Occipital lobe (tissue), 1 donor: ENCODE measurements at regions not wholly inside any gene's neighbourhood (a gene's known extent, or its start where the extent isn't known, plus 50 kb on each side); places are given as distances from the start of the nearest gene placed in this dataset.
"Not testable (repeated sequence)": the region's sequence is repeated elsewhere in the genome, so short reads cannot be mapped to it uniquely, and the experiment has no call there.

Source experiments
- DNase-seq: peaks from one replicate; lab custom pipeline; 2025; lab: John Stamatoyannopoulos, UW

GRCh38 chr6:167689751-167690150 lies 137.0 kb upstream of the AFDN start:
- no peak for DNase-seq

GRCh38 chr6:167690167-167690922 lies 136.4 kb upstream of the AFDN start:
- DNase-seq: not testable (repeated sequence)

GRCh38 chr6:167690931-167691330 lies 135.8 kb upstream of the AFDN start:
- no peak for DNase-seq

DNA sequence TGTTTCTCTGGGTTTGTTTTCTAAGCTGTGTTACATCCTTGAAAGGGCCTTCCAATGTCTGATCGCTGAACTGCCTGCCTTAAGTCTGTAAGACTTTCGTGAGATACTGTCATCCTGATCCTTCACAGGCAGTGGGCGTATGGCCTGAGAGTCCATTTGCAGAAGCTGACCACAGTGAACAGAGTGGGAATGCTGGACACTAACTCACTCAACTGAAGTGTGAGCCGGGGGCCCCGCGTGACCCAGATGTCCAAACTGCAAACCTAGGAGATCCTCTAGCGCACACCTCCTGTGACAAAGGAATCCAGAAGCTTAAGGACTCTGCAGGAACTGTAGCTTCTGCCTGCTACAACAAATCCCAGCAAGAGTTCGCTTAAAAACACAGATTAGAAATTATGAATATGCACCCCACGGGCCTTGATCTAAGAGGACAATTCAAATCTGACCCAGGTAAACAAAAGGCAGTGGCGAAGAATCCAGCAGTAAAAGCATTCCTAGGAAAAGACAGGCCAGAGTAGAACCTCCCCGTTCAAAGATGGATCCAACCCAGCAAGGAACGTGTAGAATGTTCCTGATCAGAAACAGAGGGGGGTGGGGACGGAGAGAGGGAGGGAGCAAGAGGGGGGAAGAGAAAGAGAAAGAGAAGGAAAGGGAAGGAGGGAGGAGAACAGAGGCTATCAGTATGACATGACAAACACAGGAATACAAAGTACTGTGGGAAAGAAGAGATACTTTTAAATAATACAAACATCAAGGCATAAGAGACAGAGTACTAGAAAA lies 135.0 kb upstream of the AFDN start:
- no peak for DNase-seq

DNA sequence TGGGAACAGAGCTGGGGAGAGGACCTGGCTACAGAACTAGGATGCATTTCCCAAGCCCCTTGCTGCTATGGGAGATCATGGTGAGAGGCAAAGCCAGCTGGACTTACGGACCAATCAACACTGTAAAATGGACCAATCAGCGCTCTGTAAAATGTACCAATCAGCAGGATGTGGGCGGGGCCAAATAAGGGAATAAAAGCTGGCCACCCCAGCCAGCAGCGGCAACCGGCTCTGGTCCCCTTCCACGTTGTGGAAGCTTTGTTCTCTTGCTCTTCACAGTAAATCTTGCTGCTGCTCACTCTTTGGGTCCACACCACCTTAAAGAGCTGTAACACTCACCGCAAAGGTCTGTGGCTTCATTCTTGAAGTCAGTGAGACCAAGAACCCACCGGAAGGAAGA lies 133.2 kb upstream of the AFDN start:
- DNase-seq: not testable (repeated sequence)

DNA sequence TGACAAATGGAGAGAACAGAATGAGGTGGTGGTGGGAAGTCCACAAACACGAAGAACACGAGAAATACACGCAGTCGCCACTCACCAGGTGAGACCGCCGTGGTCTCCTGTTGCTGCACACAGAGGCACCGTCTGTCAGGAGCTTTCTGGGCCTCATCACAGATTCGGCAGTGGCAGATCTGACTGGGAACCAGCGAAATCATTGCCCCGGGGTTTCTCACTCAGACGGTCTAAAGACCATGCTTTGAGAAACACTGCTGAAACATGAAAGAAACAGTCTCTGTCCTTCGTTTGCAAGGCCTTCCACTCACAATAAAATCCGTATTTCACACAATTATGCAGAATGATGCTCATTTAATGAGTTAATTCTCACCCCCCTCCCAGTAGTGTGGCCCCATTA lies 130.9 kb upstream of the AFDN start:
- DNase-seq: no peak

DNA sequence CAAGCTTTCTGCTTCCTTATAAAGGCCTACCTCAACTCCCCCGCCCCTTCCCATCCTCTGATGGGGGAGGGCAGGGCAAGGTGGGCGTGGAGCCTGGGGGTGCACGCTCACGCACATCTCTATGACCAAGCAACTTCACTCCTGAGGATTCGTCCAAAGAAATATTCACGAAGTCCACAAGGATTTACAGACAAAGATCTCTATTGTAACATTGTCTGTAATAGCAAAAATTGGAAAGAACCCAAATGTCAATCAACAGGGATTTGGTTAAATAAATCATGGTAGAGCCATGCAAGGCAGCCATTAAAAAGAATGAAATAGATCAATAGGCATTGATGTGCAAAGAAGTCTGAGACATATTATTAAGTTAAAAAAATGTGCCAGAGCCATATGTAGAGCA lies 130.4 kb upstream of the AFDN start:
- no peak for DNase-seq

GRCh38 chr6:167697316-167697715 lies 129.4 kb upstream of the AFDN start:
- no peak for DNase-seq

GRCh38 chr6:167698540-167698939 lies 128.2 kb upstream of the AFDN start:
- DNase-seq: no peak

DNA sequence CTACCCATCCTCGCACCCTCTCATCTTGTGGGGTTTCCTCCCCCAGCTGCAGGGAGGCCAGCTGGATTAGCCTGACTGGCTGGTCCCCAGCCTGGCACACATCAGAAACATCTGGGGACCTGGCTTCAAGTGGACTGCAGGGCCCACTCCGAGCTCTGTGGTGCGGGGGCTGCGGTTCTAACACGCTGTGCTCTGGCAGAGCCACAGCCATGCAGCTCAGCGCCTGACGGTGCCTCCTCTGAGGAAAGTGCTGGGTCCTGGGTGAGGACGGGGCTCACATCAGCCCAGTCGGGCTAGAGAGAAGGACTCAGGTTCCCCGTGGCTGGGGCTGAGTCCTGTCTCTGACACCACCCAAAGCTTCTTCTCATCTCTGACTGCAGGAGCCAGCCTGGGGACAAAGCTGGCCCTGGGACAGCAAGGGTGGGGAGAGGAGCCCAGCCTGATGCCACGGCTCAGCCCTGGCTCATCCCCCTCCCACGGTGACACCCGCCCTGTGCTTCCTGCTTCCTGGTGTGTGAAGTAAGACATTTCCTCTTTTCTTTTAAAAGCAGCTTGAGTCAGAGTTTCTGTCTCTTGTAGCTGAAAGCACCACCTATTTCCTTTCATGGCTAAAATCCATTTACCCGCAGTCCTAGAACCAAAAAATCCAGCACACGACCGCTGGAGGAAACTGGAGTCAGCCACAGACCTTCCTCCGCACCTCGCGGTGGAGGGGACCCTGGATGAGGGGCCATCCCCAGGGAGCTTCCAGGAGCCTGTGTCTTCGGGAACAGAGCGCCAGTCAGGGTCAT lies 127.4 kb upstream of the AFDN start:
- no peak for DNase-seq

DNA sequence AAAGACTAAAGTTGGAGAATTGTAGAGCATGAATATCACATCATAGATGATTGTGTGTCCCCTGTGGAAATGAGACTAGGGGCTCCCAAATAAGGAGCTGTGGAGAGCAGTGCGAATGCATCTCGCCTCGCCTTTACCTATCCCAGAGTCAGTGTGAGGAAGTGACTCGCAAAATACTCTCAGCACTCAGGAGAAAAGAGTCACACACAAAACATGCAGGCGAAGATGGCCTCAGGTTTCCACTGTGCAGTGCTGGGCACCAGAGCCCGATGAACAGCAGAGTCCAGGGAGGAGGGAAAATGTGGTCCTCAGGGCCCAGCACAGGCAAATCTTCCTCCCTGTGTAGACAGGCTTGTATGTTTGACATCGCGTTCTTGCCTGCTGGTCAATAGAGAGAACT lies 126.5 kb upstream of the AFDN start:
- no peak for DNase-seq

DNA sequence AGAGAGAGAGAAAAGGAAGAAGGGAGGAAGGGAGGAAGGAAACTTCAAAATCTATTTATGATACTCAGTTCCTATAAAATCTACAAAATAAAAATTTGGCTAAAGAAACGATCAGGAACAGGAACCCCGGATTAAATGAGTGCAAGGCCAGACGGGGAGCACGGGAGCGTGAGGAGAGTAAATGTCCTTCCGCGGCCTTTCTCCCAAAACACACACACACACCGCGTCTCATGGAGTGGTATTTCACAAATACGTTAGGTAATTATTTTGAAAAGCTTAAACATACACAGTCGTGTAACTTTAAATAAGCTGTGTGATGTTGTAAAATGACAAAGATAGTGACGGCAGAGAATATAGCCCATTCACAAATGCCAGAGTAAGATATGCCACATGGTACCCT lies 125.7 kb upstream of the AFDN start:
- DNase-seq: no peak

- DNase-seq: no peak
These were observed 124.4 kb upstream of the AFDN start for GRCh38 chr6:167702241-167702827.

DNA sequence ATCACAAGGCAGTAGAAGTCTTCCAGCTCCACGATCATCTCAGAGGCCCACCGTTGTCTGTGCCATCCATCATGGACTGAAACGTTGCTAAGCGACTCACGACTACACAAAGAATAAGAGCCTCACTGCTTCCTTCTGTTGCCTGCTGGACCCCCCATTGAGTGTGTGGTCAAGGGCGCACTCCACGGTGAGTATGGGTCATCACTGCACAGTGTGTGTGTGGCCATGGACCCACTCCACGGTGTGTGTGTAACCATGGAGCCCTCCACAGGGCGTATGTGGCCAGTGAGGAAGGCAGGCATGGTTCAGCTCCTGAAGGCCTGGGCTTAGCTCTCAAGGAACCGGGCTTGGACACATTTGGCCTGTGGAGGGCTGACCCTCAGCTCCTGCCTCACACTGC lies 123.4 kb upstream of the AFDN start:
- DNase-seq: no peak

DNA sequence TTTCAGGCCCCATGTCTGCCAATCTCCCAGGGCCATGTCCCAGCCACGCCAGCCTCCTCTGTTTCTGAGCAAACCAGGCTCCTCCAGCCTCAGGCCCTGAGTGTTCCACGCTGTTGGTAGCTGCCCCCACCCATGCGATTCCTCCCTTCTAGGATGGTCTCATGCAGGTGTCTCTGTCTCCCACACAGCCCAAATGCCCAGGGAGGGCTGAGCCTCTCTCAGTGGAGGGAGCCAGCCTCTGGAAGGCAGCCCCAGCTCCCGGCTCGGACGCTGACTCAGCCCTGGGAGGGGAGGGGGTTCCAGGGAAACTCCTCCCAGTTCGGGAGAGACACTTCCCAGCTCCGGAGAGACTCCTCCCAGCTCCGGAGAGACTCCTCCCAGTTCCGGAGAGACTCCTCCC lies 122.9 kb upstream of the AFDN start:
- DNase-seq: no peak

DNA sequence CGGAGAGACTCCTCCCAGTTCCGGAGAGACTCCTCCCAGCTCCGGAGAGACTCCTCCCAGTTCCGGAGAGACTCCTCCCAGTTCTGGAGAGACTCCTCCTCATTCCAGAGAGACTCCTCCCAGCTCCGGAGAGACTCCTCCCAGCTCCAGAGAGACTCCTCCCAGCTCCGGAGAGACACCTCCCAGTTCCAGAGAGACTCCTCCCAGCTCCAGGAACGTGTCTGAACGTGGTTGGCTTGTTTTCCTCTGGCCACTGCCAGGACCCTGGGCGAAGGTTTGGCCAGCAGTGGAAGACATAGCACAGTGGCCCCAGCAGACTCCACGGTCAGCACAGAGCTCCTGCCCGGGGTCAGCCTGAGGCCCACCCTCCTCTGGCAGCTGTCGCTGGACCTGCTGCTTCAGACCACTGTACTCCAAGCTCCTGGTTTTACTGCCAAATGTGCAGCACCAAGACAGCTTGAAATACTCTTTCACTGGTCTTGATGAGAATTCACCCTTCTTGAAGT lies 122.3 kb upstream of the AFDN start:
- DNase-seq: no peak

DNA sequence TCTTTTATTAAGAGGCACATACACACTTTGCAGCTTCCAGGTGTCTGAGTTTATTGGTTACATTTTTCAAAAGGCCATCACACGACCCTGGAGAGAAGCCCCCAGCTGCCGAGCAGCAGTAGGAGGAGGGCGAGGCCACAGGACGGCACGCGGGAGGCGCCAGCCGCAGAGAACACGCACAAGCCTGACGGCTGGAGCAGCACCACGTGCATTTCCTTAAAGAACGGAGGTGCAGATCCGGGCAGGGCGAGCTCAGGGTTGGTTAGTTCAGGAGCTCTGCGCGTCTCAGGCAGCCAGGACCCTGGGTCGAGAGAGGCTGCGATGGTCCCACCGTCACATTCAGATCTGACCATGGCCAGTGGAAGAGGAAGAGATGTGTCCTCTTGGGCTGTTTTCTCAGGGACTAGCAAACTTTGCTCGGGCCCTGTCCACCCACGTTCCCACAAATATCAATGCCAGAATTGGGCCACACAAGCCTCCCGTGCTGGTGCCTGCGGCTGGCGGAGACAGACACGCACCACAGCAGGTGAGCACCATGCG lies 121.4 kb upstream of the AFDN start:
- DNase-seq: no peak

DNA sequence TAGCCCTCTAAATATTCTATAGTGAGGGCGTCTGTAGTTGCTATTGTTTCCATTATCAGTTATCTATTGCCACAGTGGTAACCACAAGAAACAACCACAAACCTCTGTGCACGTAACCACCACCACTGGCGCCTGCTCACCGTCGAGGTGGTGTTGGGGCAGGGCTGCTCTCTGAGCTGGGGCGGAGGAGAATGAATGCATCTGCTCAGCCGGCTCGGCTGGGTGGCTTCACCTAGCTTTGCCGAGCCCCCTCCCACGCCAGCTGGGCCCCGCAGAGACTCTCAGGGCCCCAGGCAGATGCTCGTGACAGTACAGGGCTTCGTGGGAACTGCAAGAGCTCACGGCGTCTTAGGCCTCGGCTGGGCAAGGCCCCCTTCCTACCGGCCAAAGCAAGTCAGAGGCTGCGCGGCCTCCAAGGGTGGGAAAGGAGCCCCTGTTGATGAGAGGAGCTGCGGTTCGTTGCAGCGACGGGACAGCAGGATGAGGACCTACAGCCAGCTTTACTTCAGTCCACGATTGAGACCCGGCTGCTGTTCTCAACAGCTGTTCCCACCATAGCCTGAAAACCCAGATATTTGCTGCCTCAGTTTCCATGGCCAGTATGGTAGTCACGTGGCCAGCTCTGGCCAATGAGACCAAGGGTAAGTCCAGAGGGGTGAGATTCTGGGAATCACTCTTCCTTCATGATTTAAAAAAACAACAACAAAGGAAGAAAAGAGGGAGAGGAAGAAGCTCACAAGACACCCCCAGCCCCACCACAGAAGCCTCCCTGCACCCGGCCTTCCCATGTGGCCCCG lies 120.2 kb upstream of the AFDN start:
- DNase-seq: no peak

DNA sequence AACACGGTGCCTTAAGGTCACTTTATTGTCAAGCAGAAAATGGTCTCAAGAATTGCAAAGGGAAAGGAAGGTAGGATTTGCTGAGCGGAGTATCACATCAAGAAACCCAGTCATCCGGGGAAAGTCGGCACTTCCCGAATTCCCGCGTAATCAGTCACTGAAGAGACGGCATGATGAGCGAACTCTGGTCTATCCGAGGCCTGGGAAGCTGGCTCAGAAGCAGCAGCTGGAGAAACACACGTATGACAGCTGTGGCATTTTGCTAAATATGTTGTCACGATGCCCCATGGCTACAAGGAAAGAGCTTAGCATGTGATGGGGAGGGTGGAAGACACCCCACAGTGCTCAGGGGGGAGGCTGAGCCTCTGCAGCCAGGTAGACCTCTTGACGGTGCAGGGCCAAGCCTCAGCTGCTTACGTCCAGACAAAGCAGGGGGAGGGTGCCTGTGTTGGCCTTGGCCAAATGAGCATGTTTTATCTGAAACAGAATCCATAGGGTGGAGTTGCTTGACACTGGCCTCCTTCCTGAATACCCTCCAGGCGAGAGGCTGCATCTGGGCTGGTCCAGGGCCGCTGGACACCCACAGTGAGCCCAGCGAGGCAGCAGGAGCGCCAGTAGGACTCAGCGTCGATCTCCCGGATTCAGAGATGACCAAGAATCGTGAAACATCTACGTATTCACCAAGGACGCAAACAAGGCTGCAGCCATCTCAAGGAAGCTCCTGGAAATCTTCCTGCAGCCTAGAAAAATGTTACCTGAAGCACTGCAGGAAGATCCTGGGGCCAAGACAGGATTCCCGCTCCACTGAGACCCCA lies 118.8 kb upstream of the AFDN start:
- DNase-seq: no peak
